GM23338 (cell line): ENCODE measurements at regions not wholly inside any gene's neighbourhood (a gene's known extent, or its start where the extent isn't known, plus 50 kb on each side); places are given as distances from the start of the nearest gene placed in this dataset.

Source experiments
- ATAC-seq: fragments of 200-7000 bp; cut with Tn5 transposase; 3 replicates; pipeline ENCODE4 v1.9.1; 2020
- DNase-seq: peaks from one replicate; pipeline ENCODE4 v3.0.0-alpha.2; 2015; ENCODE audit warnings: low spot score
- H2AFZ ChIP-seq: fragments of 200-600 bp; sonication (generic); 2 replicates; pipeline ENCODE4 v1.8.0; 2016; ENCODE audit warnings: antibody characterized with exemption, mild to moderate bottlenecking, moderate library complexity
- H3F3A ChIP-seq: fragments of 200-600 bp; sonication (generic); replicated peaks from 2 replicates; pipeline ENCODE4 v1.8.0; 2017; ENCODE audit warnings: antibody characterized with exemption, mixed run types, low read depth
- H3K27ac ChIP-seq: fragments of 200-600 bp; sonication (generic); 2 replicates; pipeline ENCODE4 v1.6.1; 2016; ENCODE audit warnings: low read depth
- H3K27me3 ChIP-seq: fragments of 200-600 bp; sonication (generic); 2 replicates; pipeline ENCODE4 v1.8.0; 2016; ENCODE audit warnings: mild to moderate bottlenecking, mixed run types, moderate library complexity; ENCODE audit not compliant: insufficient read depth
- H3K36me3 ChIP-seq: fragments of 200-600 bp; sonication (generic); 2 replicates; pipeline ENCODE4 v1.8.0; 2016; ENCODE audit warnings: mild to moderate bottlenecking; ENCODE audit not compliant: insufficient read depth
- H3K4me1 ChIP-seq: fragments of 200-600 bp; sonication (generic); 2 replicates; pipeline ENCODE4 v1.8.0; 2016; ENCODE audit warnings: mild to moderate bottlenecking, moderate library complexity; ENCODE audit not compliant: insufficient read depth
- H3K4me2 ChIP-seq: fragments of 200-600 bp; sonication (generic); 2 replicates; pipeline ENCODE4 v1.7.1; 2017; ENCODE audit warnings: mixed run types
- H3K4me3 ChIP-seq: fragments of 200-600 bp; sonication (generic); 2 replicates; pipeline ENCODE4 v1.6.1; 2016; ENCODE audit warnings: mixed run types
- H3K79me2 ChIP-seq: fragments of 200-600 bp; sonication (generic); replicated peaks from 2 replicates; pipeline ENCODE4 v1.8.0; 2017; ENCODE audit warnings: mild to moderate bottlenecking; ENCODE audit not compliant: insufficient read depth
- H3K9me2 ChIP-seq: fragments of 200-600 bp; sonication (generic); 2 replicates; pipeline ENCODE4 v1.8.0; 2017; ENCODE audit not compliant: insufficient read depth
- H4K20me1 ChIP-seq: fragments of 200-600 bp; sonication (generic); replicated peaks from 2 replicates; pipeline ENCODE4 v1.8.0; 2017; ENCODE audit warnings: mild to moderate bottlenecking; ENCODE audit not compliant: insufficient read depth
- H3K27ac Mint-ChIP-seq: 2 replicates; pipeline ENCODE4 v1.8.0; 2020; ENCODE audit warnings: inconsistent platforms, mild to moderate bottlenecking, moderate library complexity, mixed read lengths
- H3K27me3 Mint-ChIP-seq: 3 replicates; pipeline ENCODE4 v1.8.0; 2022; ENCODE audit warnings: low read depth, mild to moderate bottlenecking, moderate library complexity, mixed read lengths, inconsistent platforms; ENCODE audit not compliant: insufficient read depth, poor library complexity
- H3K36me3 Mint-ChIP-seq: 3 replicates; pipeline ENCODE4 v1.8.0; 2021; ENCODE audit warnings: low read depth, mild to moderate bottlenecking, inconsistent platforms, moderate library complexity, mixed read lengths
- H3K4me1 Mint-ChIP-seq: 3 replicates; pipeline ENCODE4 v1.8.0; 2020; ENCODE audit warnings: mild to moderate bottlenecking, inconsistent platforms, mixed read lengths
- H3K4me3 Mint-ChIP-seq: 3 replicates; pipeline ENCODE4 v1.8.0; 2021; ENCODE audit warnings: moderate library complexity, mild to moderate bottlenecking, inconsistent platforms, mixed read lengths
- H3K9me3 Mint-ChIP-seq: 3 replicates; pipeline ENCODE4 v1.8.0; 2020; ENCODE audit warnings: moderate library complexity, mild to moderate bottlenecking, inconsistent platforms, mixed read lengths
- CREB1 ChIP-seq: fragments of 250-450 bp; sonication (Bioruptor Pico); IDR thresholded peaks from 2 replicates; pipeline ENCODE4 v1.5.0; 2020; ENCODE audit warnings: low read depth, mild to moderate bottlenecking, moderate library complexity
- CTCF ChIP-seq, 2 experiments: fragments of 200-600 bp in 1 of 2; sonication (generic) in 1 of 2; conservative IDR thresholded peaks; 2 replicates each; pipeline versions ENCODE4 v1.5.1 to v1.6.1; 2016 to 2017; ENCODE audit warnings: antibody characterized with exemption in 2 of 2, low read depth in 2 of 2, mild to moderate bottlenecking in 2 of 2, moderate library complexity in 1 of 2
- ETS1 ChIP-seq: IDR thresholded peaks from 2 replicates; pipeline ENCODE4 v1.6.1; 2016; ENCODE audit warnings: antibody characterized with exemption
- EZH2 ChIP-seq: fragments of 200-600 bp; sonication (generic); IDR thresholded peaks from one replicate; pipeline ENCODE4 v1.8.0; 2017; ENCODE audit warnings: antibody characterized with exemption, mild to moderate bottlenecking, low read depth; ENCODE audit not compliant: unreplicated experiment
- EZH2phosphoT487 ChIP-seq: fragments of 200-600 bp; sonication (generic); IDR thresholded peaks from one replicate; pipeline ENCODE4 v1.8.1; 2018; ENCODE audit warnings: antibody characterized with exemption; ENCODE audit not compliant: unreplicated experiment
- JUNB ChIP-seq: IDR thresholded peaks from one replicate; pipeline ENCODE4 v1.6.1; 2016; ENCODE audit warnings: antibody characterized with exemption; ENCODE audit not compliant: unreplicated experiment
- NANOG ChIP-seq: IDR thresholded peaks from 2 replicates; pipeline ENCODE4 v1.6.1; 2016; ENCODE audit warnings: antibody characterized with exemption, borderline replicate concordance
- POLR2AphosphoS5 ChIP-seq: IDR thresholded peaks from 2 replicates; pipeline ENCODE4 v1.6.1; 2016; ENCODE audit warnings: antibody characterized with exemption, low read depth
- REST ChIP-seq: IDR thresholded peaks from one replicate; pipeline ENCODE4 v1.6.1; 2018; ENCODE audit warnings: antibody characterized with exemption; ENCODE audit not compliant: unreplicated experiment
- STAT1 ChIP-seq: IDR thresholded peaks from one replicate; pipeline ENCODE4 v1.6.1; 2016; ENCODE audit warnings: antibody characterized with exemption; ENCODE audit not compliant: unreplicated experiment
- ZNF114 ChIP-seq: fragments of 250-450 bp; sonication (Bioruptor Pico); IDR thresholded peaks from 2 replicates; pipeline ENCODE4 v1.5.0; 2020; ENCODE audit warnings: mild to moderate bottlenecking, moderate library complexity
- ZNF331 ChIP-seq: fragments of 250-450 bp; sonication (Bioruptor Pico); IDR thresholded peaks from 2 replicates; pipeline ENCODE4 v1.5.0; 2020; ENCODE audit warnings: low read depth, mild to moderate bottlenecking, moderate library complexity
- ZNF462 ChIP-seq: fragments of 250-450 bp; sonication (Bioruptor Pico); IDR thresholded peaks from 2 replicates; pipeline ENCODE4 v1.5.0; 2020; ENCODE audit warnings: mild to moderate bottlenecking, moderate library complexity

DNA sequence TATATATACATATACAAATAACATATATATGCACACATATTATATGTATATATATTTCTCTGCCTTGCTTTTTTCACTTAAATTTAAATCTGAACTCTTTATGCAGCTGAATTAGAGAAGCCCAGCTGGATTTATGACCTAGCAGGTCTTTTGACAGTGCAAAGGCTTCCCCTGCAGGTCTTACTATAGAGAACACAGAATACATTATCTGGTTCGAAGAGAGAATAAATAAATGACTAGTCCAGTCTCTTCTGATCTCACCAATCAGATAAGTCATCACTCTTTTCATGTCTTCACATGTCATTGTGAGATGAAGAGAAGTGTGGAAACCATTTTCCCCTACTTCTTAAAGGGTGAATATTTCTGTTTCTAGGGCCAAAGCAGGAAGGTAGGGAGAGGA, 58.2 kb downstream of the OR10A6 start:
- Histone ChIP-seq H3K9me2 (no peaks in the 10 kb centered on the region), H3K36me3 (no peaks in the 10 kb centered on the region), H3K4me1 (0 out of 2 replicates have a peak, but pooled peaks cover 3% of the 10 kb centered on the region), H3K4me3 (no peak overlapping the region), H4K20me1 (no peaks in the 10 kb centered on the region), H3K27me3 (no peaks in the 10 kb centered on the region), H3F3A (no peaks in the 10 kb centered on the region), H2AFZ (no peak overlapping the region), H3K4me2 (no peak overlapping the region), H3K79me2 (no peaks in the 10 kb centered on the region), H3K27ac (no peak overlapping the region)
- no peak overlapping the region for H3K27ac Mint-ChIP-seq
- no peaks in the 10 kb centered on the region for H3K4me1 Mint-ChIP-seq
- H3K27me3 Mint-ChIP-seq: no peaks in the 10 kb centered on the region
- H3K36me3 Mint-ChIP-seq: no peaks in the 10 kb centered on the region
- H3K9me3 Mint-ChIP-seq: peaks cover 4% of the 10 kb centered on the region; the same call in 2 of the 3 replicates
- H3K4me3 Mint-ChIP-seq: no peak overlapping the region
- DNase-seq (no peak), ATAC-seq (no peak)
- no peak for TF ChIP-seq STAT1
- TF ChIP-seq JUNB: no peak
- TF ChIP-seq ETS1: no peak
- TF ChIP-seq EZH2: no peak
- TF ChIP-seq EZH2phosphoT487: no peak
- no peak for TF ChIP-seq CREB1 (CRISPR knock-in tag)
- TF ChIP-seq POLR2AphosphoS5: no peak
- no peak for TF ChIP-seq ZNF331 (CRISPR knock-in tag)
- TF ChIP-seq CTCF (conservative IDR thresholded peaks at IDR 0.05; ENCODE audit: low read depth in 2 of 2): no peak
- no peak for TF ChIP-seq ZNF114 (CRISPR knock-in tag)
- no peak for TF ChIP-seq NANOG
- TF ChIP-seq REST: no peak
- no peak for TF ChIP-seq ZNF462 (CRISPR knock-in tag)
